H1 (cell line): ENCODE measurements at regions not wholly inside any gene's neighbourhood (a gene's known extent, or its start where the extent isn't known, plus 50 kb on each side); places are given as distances from the start of the nearest gene placed in this dataset.
A peak's percentile ranks its signal among the peaks of the same experiment; 100 is the strongest.

Source experiments
- CTCF ChIA-PET: fragments of 300-600 bp; sonication (Branson Sonifier 250); formaldehyde crosslinking; loops from one replicate; lab custom pipeline; 2021; ENCODE audit not compliant: partially characterized antibody; lab: Charles Lee
- POLR2A ChIA-PET: fragments of 300-600 bp; sonication (Branson Sonifier 250); formaldehyde crosslinking; loops from one replicate; lab custom pipeline; 2021; ENCODE audit warnings: inconsistent platforms; ENCODE audit not compliant: partially characterized antibody; lab: Charles Lee
- DNase-seq, 2 experiments: peaks; one replicate each; pipeline versions ENCODE4 v3.0.0 to v3.0.0-alpha.2; 2010 to 2022; ENCODE audit warnings: low spot score in 2 of 2, low read depth in 1 of 2, mixed read lengths in 1 of 2
- FAIRE-seq: peaks from 2 replicates; lab custom pipeline; 2011; peaks lifted over from hg19 to GRCh38; lab: Jason Lieb, UNC
- H2AFZ ChIP-seq: 2 replicates; pipeline ENCODE4 v1.8.1; 2012; ENCODE audit warnings: low read length, inconsistent platforms
- H2AK5ac ChIP-seq: 2 replicates; pipeline ENCODE4 v1.6.1; 2013; ENCODE audit warnings: low read depth, low read length
- H2BK120ac ChIP-seq: replicated peaks from 2 replicates; pipeline ENCODE3; 2013; ENCODE audit warnings: low read depth, low read length, inconsistent platforms
- H2BK12ac ChIP-seq: 2 replicates; pipeline ENCODE4 v1.6.1; 2013; ENCODE audit warnings: low read depth, low read length
- H2BK15ac ChIP-seq: 2 replicates; pipeline ENCODE4 v1.6.1; 2013; ENCODE audit warnings: low read length
- H2BK20ac ChIP-seq: 2 replicates; pipeline ENCODE4 v1.6.1; 2013; ENCODE audit warnings: low read length
- H2BK5ac ChIP-seq: 2 replicates; pipeline ENCODE4 v1.6.1; 2013; ENCODE audit warnings: low read depth, low read length
- H3K14ac ChIP-seq: 2 replicates; pipeline ENCODE4 v1.6.1; 2013; ENCODE audit warnings: inconsistent platforms; ENCODE audit not compliant: insufficient read length
- H3K18ac ChIP-seq: 2 replicates; pipeline ENCODE4 v1.6.1; 2013; ENCODE audit warnings: low read length; ENCODE audit errors: extremely low read depth
- H3K23ac ChIP-seq: 2 replicates; pipeline ENCODE4 v1.6.1; 2013; ENCODE audit warnings: inconsistent platforms; ENCODE audit not compliant: insufficient read length
- H3K23me2 ChIP-seq: 2 replicates; pipeline ENCODE4 v1.6.1; 2013; ENCODE audit warnings: low read depth, low read length
- H3K27ac ChIP-seq: 2 replicates; pipeline ENCODE4 v1.6.1; 2011; ENCODE audit warnings: low read depth, low read length, inconsistent platforms
- H3K27me3 ChIP-seq, 4 experiments: replicated peaks in 1 of 4; 1 replicate in 1 of 4; 2 replicates in 3 of 4; pipeline versions ENCODE4 v1.6.1 to v1.8.1; 2011 to 2013; ENCODE audit warnings: low read length in 3 of 4, mild to moderate bottlenecking in 3 of 4, inconsistent platforms in 2 of 4, mixed read lengths in 2 of 4, moderate library complexity in 1 of 4; ENCODE audit not compliant: control insufficient read depth in 3 of 4, insufficient read depth in 3 of 4; ENCODE audit errors: extremely low read depth in 1 of 4
- H3K36me3 ChIP-seq, 4 experiments: 2 replicates each; pipeline versions ENCODE4 v1.6.1 to v1.8.1; 2011 to 2013; ENCODE audit warnings: mild to moderate bottlenecking in 4 of 4, low read length in 3 of 4, moderate library complexity in 2 of 4, control low read depth in 1 of 4, inconsistent platforms in 1 of 4; ENCODE audit not compliant: insufficient read depth in 4 of 4, control insufficient read depth in 2 of 4
- H3K4ac ChIP-seq: replicated peaks from 2 replicates; pipeline ENCODE3; 2013; ENCODE audit warnings: low read length, low read depth, mixed read lengths, inconsistent platforms; ENCODE audit not compliant: insufficient read length
- H3K4me1 ChIP-seq, 4 experiments: replicated peaks in 1 of 4; 1 replicate in 1 of 4; 2 replicates in 3 of 4; pipeline versions ENCODE4 v1.6.1 to v1.8.1; 2011 to 2013; ENCODE audit warnings: low read length in 3 of 4, inconsistent platforms in 2 of 4, mixed read lengths in 1 of 4; ENCODE audit not compliant: insufficient read depth in 4 of 4, control insufficient read depth in 3 of 4
- H3K4me2 ChIP-seq, 2 experiments: 2 replicates each; pipeline versions ENCODE4 v1.6.1 to v1.8.1; 2011 to 2013; ENCODE audit warnings: low read depth in 2 of 2, low read length in 2 of 2, control low read depth in 1 of 2, inconsistent platforms in 1 of 2, mild to moderate bottlenecking in 1 of 2; ENCODE audit not compliant: insufficient read depth in 1 of 2
- H3K4me3 ChIP-seq, 4 experiments: fragments of 200-600, 300-600 bp in 1 of 4; sonication (generic), shearing (Covaris generic), sonication (Bioruptor Twin) in 1 of 4; 2 replicates each; pipeline versions ENCODE4 v1.5.1 to v1.8.1; 2011 to 2016; ENCODE audit warnings: low read length in 4 of 4, low read depth in 3 of 4, control low read depth in 2 of 4, inconsistent platforms in 2 of 4, mild to moderate bottlenecking in 2 of 4, mixed read lengths in 1 of 4, moderate library complexity in 1 of 4; ENCODE audit not compliant: insufficient read depth in 2 of 4; ENCODE audit errors: extremely low read depth in 1 of 4
- H3K56ac ChIP-seq: replicated peaks from 2 replicates; pipeline ENCODE3; 2013; ENCODE audit warnings: low read depth, mild to moderate bottlenecking, mixed read lengths, low read length, inconsistent platforms; ENCODE audit not compliant: insufficient read length
- H3K79me1 ChIP-seq: 2 replicates; pipeline ENCODE4 v1.6.1; 2013; ENCODE audit warnings: low read depth, low read length, control low read depth
- H3K79me2 ChIP-seq, 2 experiments: 2 replicates each; pipeline versions ENCODE4 v1.6.1 to v1.8.1; 2012 to 2013; ENCODE audit warnings: low read length in 2 of 2, mild to moderate bottlenecking in 2 of 2, inconsistent platforms in 1 of 2; ENCODE audit not compliant: insufficient read depth in 2 of 2, control insufficient read depth in 1 of 2
- H3K9ac ChIP-seq, 4 experiments: replicated peaks in 1 of 4; 1 replicate in 1 of 4; 2 replicates in 3 of 4; pipeline versions ENCODE4 v1.6.1 to v1.8.1; 2011 to 2013; ENCODE audit warnings: low read depth in 3 of 4, low read length in 3 of 4, control low read depth in 2 of 4, mild to moderate bottlenecking in 2 of 4, moderate library complexity in 2 of 4, inconsistent platforms in 1 of 4; ENCODE audit errors: extremely low read depth in 1 of 4
- H3K9me3 ChIP-seq, 2 experiments: 2 replicates each; pipeline versions ENCODE4 v1.6.1 to v1.8.1; 2012 to 2013; ENCODE audit warnings: mild to moderate bottlenecking in 2 of 2, moderate library complexity in 2 of 2, control low read depth in 1 of 2, inconsistent platforms in 1 of 2, low read depth in 1 of 2, low read length in 1 of 2, mixed read lengths in 1 of 2; ENCODE audit not compliant: insufficient read depth in 2 of 2
- H4K20me1 ChIP-seq, 2 experiments: replicated peaks in 1 of 2; 2 replicates each; pipeline versions ENCODE3 to v1.8.1; 2011 to 2013; ENCODE audit warnings: inconsistent platforms in 2 of 2, low read length in 2 of 2, mild to moderate bottlenecking in 1 of 2; ENCODE audit not compliant: insufficient read depth in 2 of 2, control insufficient read depth in 1 of 2
- H4K5ac ChIP-seq: 2 replicates; pipeline ENCODE4 v1.6.1; 2013; ENCODE audit warnings: low read length, low read depth, mixed read lengths, inconsistent platforms; ENCODE audit not compliant: insufficient read length
- H4K8ac ChIP-seq: 2 replicates; pipeline ENCODE4 v1.8.0; 2013; ENCODE audit warnings: mild to moderate bottlenecking, moderate library complexity, low read length, inconsistent platforms; ENCODE audit not compliant: insufficient read depth; ENCODE audit errors: extremely low read depth
- H4K91ac ChIP-seq: replicated peaks from 2 replicates; pipeline ENCODE3; 2013; ENCODE audit warnings: low read length, mixed read lengths, inconsistent platforms; ENCODE audit not compliant: insufficient read length
- HDAC2 ChIP-seq, 2 experiments: fragments of 300-600 bp in 1 of 2; sonication (generic) in 1 of 2; IDR thresholded peaks; 2 replicates each; pipeline ENCODE4 v1.6.1; 2011 to 2012; ENCODE audit warnings: low read depth in 2 of 2, low read length in 2 of 2, mild to moderate bottlenecking in 2 of 2, moderate library complexity in 2 of 2, borderline replicate concordance in 1 of 2, inconsistent platforms in 1 of 2
- JUND ChIP-seq: IDR thresholded peaks from 2 replicates; pipeline ENCODE4 v1.6.1; 2011; ENCODE audit warnings: mild to moderate bottlenecking, improper control_type of control experiment, low read length
- MAX ChIP-seq: IDR thresholded peaks from 2 replicates; pipeline ENCODE4 v1.6.1; 2012; ENCODE audit warnings: inconsistent platforms
- RAD21 ChIP-seq, 2 experiments: IDR thresholded peaks in 1 of 2; conservative IDR thresholded peaks in 1 of 2; 2 replicates each; pipeline ENCODE4 v1.6.1; 2011; ENCODE audit warnings: low read depth in 2 of 2, low read length in 2 of 2, improper control_type of control experiment in 1 of 2, inconsistent platforms in 1 of 2, mild to moderate bottlenecking in 1 of 2, moderate library complexity in 1 of 2
- RXRA ChIP-seq: IDR thresholded peaks from 2 replicates; pipeline ENCODE4 v1.6.1; 2011; ENCODE audit warnings: low read depth, mild to moderate bottlenecking, low read length, moderate library complexity; ENCODE audit not compliant: insufficient read depth
- SIX5 ChIP-seq: IDR thresholded peaks from 2 replicates; pipeline ENCODE4 v1.6.1; 2011; ENCODE audit warnings: mild to moderate bottlenecking, low read depth, low read length
- TEAD4 ChIP-seq: IDR thresholded peaks from 2 replicates; pipeline ENCODE4 v1.6.1; 2012; ENCODE audit warnings: low read depth, low read length, inconsistent platforms, mixed read lengths
- WGBS, 2 experiments: shearing (Covaris generic) in 1 of 2; methylation state at CpG; one replicate each; pipeline versions ENCODE4 v1.1.6 to v1.1.7; 2013 to 2015; ENCODE audit warnings: low lambda C conversion rate in 2 of 2, mixed read lengths in 2 of 2, inconsistent platforms in 1 of 2, low coverage in 1 of 2, missing lambda C conversion rate in 1 of 2; ENCODE audit not compliant: insufficient replicate concordance in 2 of 2, insufficient coverage in 1 of 2, insufficient read length in 1 of 2; ENCODE audit errors: extremely low coverage in 1 of 2, missing lambda C conversion rate in 1 of 2; 5-methylcytosine and 5-hydroxymethylcytosine counted together

GRCh38 chr6:86715676-86716075 is 221.7 kb upstream of the HTR1E start:
- no peak overlapping the region for H2BK5ac ChIP-seq
- H4K8ac ChIP-seq, result no peak overlapping the region
- no peak overlapping the region for H4K91ac ChIP-seq
- H3K79me2 ChIP-seq, result no peaks in the 10 kb centered on the region
- H2BK20ac ChIP-seq, result no peak overlapping the region
- 63% methylated on average over 3 of the region's 3 CpGs; no CpG with 5 or more reads in 1 of the 2 experiments for WGBS, 2 experiments
- H4K20me1 ChIP-seq, result no peaks in the 10 kb centered on the region
- 0 out of 4 replicates have a peak, but pooled peaks cover 0 to 3% of the 10 kb centered on the region in 2 experiments for H3K9me3 ChIP-seq
- H3K36me3 ChIP-seq, result no peaks in the 10 kb centered on the region
- DNase-seq, result no peak
- no peak for FAIRE-seq
- H3K4ac ChIP-seq, result no peak overlapping the region
- no peak overlapping the region for H2AK5ac ChIP-seq
- no peak overlapping the region for H3K27ac ChIP-seq
- no peaks in the 10 kb centered on the region for H3K23me2 ChIP-seq
- no peak overlapping the region for H2BK120ac ChIP-seq
- H3K4me1 ChIP-seq, result no peaks in the 10 kb centered on the region; a peak in 1 of 7 replicates
- no peak overlapping the region for H2BK15ac ChIP-seq
- H3K18ac ChIP-seq, result no peak overlapping the region
- H3K4me2 ChIP-seq, result no peak overlapping the region
- no peak overlapping the region for H2AFZ ChIP-seq
- H3K23ac ChIP-seq, result no peak overlapping the region
- H3K56ac ChIP-seq, result no peak overlapping the region
- ChIA-PET CTCF (interaction anchor here (0.8 to 1.3 kb wide), 2 partner anchors 10 to 143 kb away, joined by 3 to 4 read pairs; no protein-coding TSS in a partner anchor), POLR2A (no interaction called here)
- no peaks in the 10 kb centered on the region for H3K79me1 ChIP-seq
- H2BK12ac ChIP-seq, result no peak overlapping the region
- no peak overlapping the region for H4K5ac ChIP-seq
- no peak overlapping the region for H3K9ac ChIP-seq
- no peak overlapping the region for H3K14ac ChIP-seq
- no peak overlapping the region for H3K4me3 ChIP-seq
- no peaks in the 10 kb centered on the region for H3K27me3 ChIP-seq
- TF ChIP-seq HDAC2 (IDR thresholded peaks at IDR 0.05; ENCODE audit: borderline replicate concordance in 1 of 2, low read depth in 2 of 2, low read length in 2 of 2) (no peak), TEAD4 (peak; percentile 54), JUND (no peak), SIX5 (no peak), RXRA (no peak), RAD21 (IDR thresholded peaks at IDR 0.05 in 1 of 2, conservative IDR thresholded peaks at IDR 0.05 in 1 of 2; ENCODE audit: low read depth in 2 of 2, low read length in 2 of 2) (no peak), MAX (no peak)
